Panc1 (cell line): ENCODE measurements at regions not wholly inside any gene's neighbourhood (a gene's known extent, or its start where the extent isn't known, plus 50 kb on each side); places are given as distances from the start of the nearest gene placed in this dataset.

Experiments
- ATAC-seq: fragments of 200-7000 bp; cut with Tn5 transposase; 2 replicates; pipeline ENCODE4 v1.9.1; 2020; ENCODE audit warnings: mild to moderate bottlenecking, moderate library complexity
- BruUV-seq: library from RNA; stranded (reverse); fragments of 400-500 nt; replicated peaks from 2 replicates; lab custom pipeline; 2021; lab: Mats Ljungman, UMichigan
- CTCF ChIA-PET: fragments of 300-600 bp; sonication (Branson Sonifier 250); formaldehyde crosslinking; loops from one replicate; lab custom pipeline; 2022; ENCODE audit warnings: antibody characterized with exemption; lab: Charles Lee
- POLR2A ChIA-PET: fragments of 300-600 bp; sonication (Branson Sonifier 250); formaldehyde crosslinking; loops from one replicate; lab custom pipeline; 2022; ENCODE audit warnings: antibody characterized with exemption; lab: Charles Lee
- DNase-seq: peaks from one replicate; pipeline ENCODE4 v3.0.0-alpha.2; 2010; ENCODE audit warnings: low read depth, low spot score
- H3K27ac ChIP-seq: 2 replicates; pipeline ENCODE4 v1.5.1; 2011; ENCODE audit warnings: mild to moderate bottlenecking, low read length, inconsistent platforms
- H3K27me3 ChIP-seq: fragments of 200-500 bp; sonication (Bioruptor generic); 2 replicates; pipeline ENCODE4 v1.6.0; 2014; ENCODE audit warnings: low read length, inconsistent platforms; ENCODE audit not compliant: control insufficient read depth, insufficient read depth
- H3K36me3 ChIP-seq: fragments of 200-500 bp; sonication (Bioruptor generic); 2 replicates; pipeline ENCODE4 v1.5.1; 2014; ENCODE audit warnings: inconsistent platforms, mild to moderate bottlenecking, low read length, moderate library complexity; ENCODE audit not compliant: control insufficient read depth, insufficient read depth
- H3K4me1 ChIP-seq: 2 replicates; pipeline ENCODE4 v1.5.1; 2011; ENCODE audit warnings: inconsistent platforms, mild to moderate bottlenecking, low read length, moderate library complexity; ENCODE audit not compliant: control insufficient read depth, insufficient read depth
- H3K4me3 ChIP-seq, 2 experiments: 2 replicates each; pipeline ENCODE4 v1.5.1; 2011 to 2012; ENCODE audit warnings: low read depth in 2 of 2, low read length in 2 of 2, mild to moderate bottlenecking in 2 of 2, inconsistent platforms in 1 of 2, moderate library complexity in 1 of 2
- H3K9me3 ChIP-seq: fragments of 200-500 bp; sonication (Bioruptor generic); 2 replicates; pipeline ENCODE4 v1.5.1; 2014; ENCODE audit warnings: low read depth, mild to moderate bottlenecking, inconsistent platforms, low read length, moderate library complexity; ENCODE audit not compliant: control insufficient read depth, insufficient read depth
- POLR2AphosphoS5 ChIP-seq: IDR thresholded peaks from 2 replicates; pipeline ENCODE4 v1.6.1; 2012; ENCODE audit warnings: mild to moderate bottlenecking, low read depth, low read length, moderate library complexity
- SIN3A ChIP-seq: IDR thresholded peaks from 2 replicates; pipeline ENCODE4 v1.6.1; 2012; ENCODE audit warnings: low read depth, mild to moderate bottlenecking, low read length, moderate library complexity, borderline replicate concordance; ENCODE audit not compliant: insufficient read depth
- TCF7L2 ChIP-seq: IDR thresholded peaks from 2 replicates; pipeline ENCODE4 v1.6.1; 2011; ENCODE audit warnings: mild to moderate bottlenecking, low read depth, low read length, inconsistent platforms
- in situ Hi-C: cut with HindIII; loops from 2 replicates; pipeline ENCODE4 v1.10.0; 2016; ENCODE audit warnings: low sequenced_read_pairs, low pct_unique_long_range_greater_than_20kb
- intact Hi-C: fragments of 100-400 bp; cut with micrococcal nuclease; formaldehyde crosslinking; loops from one replicate; pipeline ENCODE4 v1.10.0; 2022; ENCODE audit not compliant: unreplicated experiment
- TF ChIP-seq, protein P1 (sequence below), 2 experiments: IDR thresholded peaks; 2 replicates each; pipeline ENCODE4 v1.6.1; 2011 to 2012; ENCODE audit warnings: low read depth in 2 of 2, control low read depth in 1 of 2, low read length in 1 of 2, mild to moderate bottlenecking in 1 of 2, moderate library complexity in 1 of 2; ENCODE audit not compliant: insufficient read depth in 1 of 2
- TF ChIP-seq, protein P2 (sequence below): fragments of 450-650 bp; IDR thresholded peaks from 2 replicates; pipeline ENCODE4 v1.5.1; 2017; ENCODE audit warnings: mild to moderate bottlenecking

DNA sequence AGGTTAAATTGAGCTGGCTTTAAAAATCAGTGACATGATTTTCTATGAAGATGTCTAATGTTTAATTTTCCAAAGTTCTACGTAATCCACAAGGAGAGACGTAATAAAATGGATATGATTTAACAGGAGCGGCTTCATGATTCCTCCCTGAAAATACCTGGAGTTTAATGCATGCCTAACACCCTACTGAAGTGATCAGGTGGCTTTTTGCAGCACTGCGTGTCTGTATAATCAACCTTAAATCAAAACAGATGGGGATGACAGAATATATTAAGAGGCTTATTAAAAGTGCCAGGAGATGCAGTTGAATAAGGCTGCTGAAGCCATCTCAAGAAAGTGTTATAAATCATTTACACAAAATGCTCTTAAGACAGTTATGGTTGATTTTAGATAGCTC lies 112.4 kb upstream of the TLR3 start:
- H3K4me3 ChIP-seq, result no peak overlapping the region
- H3K9me3 ChIP-seq, result no peaks in the 10 kb centered on the region
- DNase-seq (no peak), ATAC-seq (no peak)
- ChIA-PET POLR2A (no interaction called here), CTCF (no interaction called here)
- TF ChIP-seq, protein P1, sequence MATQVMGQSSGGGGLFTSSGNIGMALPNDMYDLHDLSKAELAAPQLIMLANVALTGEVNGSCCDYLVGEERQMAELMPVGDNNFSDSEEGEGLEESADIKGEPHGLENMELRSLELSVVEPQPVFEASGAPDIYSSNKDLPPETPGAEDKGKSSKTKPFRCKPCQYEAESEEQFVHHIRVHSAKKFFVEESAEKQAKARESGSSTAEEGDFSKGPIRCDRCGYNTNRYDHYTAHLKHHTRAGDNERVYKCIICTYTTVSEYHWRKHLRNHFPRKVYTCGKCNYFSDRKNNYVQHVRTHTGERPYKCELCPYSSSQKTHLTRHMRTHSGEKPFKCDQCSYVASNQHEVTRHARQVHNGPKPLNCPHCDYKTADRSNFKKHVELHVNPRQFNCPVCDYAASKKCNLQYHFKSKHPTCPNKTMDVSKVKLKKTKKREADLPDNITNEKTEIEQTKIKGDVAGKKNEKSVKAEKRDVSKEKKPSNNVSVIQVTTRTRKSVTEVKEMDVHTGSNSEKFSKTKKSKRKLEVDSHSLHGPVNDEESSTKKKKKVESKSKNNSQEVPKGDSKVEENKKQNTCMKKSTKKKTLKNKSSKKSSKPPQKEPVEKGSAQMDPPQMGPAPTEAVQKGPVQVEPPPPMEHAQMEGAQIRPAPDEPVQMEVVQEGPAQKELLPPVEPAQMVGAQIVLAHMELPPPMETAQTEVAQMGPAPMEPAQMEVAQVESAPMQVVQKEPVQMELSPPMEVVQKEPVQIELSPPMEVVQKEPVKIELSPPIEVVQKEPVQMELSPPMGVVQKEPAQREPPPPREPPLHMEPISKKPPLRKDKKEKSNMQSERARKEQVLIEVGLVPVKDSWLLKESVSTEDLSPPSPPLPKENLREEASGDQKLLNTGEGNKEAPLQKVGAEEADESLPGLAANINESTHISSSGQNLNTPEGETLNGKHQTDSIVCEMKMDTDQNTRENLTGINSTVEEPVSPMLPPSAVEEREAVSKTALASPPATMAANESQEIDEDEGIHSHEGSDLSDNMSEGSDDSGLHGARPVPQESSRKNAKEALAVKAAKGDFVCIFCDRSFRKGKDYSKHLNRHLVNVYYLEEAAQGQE (IDR thresholded peaks at IDR 0.05; ENCODE audit: insufficient read depth in 1 of 2, low read depth in 2 of 2, low read length in 1 of 2), result no peak
- no peak for TF ChIP-seq SIN3A
- TF ChIP-seq TCF7L2, result no peak
- TF ChIP-seq POLR2AphosphoS5, result no peak
- TF ChIP-seq, protein P2, sequence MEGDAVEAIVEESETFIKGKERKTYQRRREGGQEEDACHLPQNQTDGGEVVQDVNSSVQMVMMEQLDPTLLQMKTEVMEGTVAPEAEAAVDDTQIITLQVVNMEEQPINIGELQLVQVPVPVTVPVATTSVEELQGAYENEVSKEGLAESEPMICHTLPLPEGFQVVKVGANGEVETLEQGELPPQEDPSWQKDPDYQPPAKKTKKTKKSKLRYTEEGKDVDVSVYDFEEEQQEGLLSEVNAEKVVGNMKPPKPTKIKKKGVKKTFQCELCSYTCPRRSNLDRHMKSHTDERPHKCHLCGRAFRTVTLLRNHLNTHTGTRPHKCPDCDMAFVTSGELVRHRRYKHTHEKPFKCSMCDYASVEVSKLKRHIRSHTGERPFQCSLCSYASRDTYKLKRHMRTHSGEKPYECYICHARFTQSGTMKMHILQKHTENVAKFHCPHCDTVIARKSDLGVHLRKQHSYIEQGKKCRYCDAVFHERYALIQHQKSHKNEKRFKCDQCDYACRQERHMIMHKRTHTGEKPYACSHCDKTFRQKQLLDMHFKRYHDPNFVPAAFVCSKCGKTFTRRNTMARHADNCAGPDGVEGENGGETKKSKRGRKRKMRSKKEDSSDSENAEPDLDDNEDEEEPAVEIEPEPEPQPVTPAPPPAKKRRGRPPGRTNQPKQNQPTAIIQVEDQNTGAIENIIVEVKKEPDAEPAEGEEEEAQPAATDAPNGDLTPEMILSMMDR, result no peak
- H3K27ac ChIP-seq, result no peak overlapping the region
- no peaks in the 10 kb centered on the region for H3K27me3 ChIP-seq
- intact Hi-C loops (no loop called here), in situ Hi-C loops (no loop called here)
- no TSS peak for BruUV-seq
- no peaks in the 10 kb centered on the region for H3K36me3 ChIP-seq
- no peaks in the 10 kb centered on the region for H3K4me1 ChIP-seq

DNA sequence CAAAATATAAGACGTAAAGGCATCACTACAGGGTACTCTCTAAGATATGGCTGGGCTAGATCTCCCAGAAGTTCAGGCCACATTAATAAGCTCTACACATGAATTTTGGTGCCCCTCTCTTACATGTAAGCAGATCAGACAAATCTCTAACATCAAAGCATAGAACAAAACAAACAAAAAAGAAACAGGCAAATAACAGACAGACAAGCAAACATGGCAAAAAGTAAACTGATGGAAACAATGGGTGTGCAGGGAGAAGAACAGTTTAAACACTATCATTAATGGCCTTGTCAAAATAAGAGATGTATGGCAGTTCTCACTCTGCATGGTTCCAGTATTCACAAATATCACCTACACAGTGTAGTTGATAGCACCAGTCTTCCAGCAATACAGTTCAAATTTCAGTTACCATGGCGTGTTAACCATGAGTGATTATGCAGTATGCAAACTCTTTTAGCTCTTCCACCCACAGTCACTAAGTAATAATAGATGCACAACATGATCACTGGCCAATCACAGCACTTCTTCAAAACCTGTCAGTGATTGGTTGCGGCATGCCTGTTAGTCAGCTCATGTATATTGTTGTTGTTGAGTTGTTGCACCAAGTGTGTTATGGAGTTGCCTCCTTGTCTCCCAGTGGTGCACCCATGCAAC lies 110.7 kb upstream of the TLR3 start:
- ChIA-PET POLR2A (no interaction called here), CTCF (no interaction called here)
- in situ Hi-C loops, result no loop called here
- no peak for DNase-seq
- H3K4me1 ChIP-seq, result no peaks in the 10 kb centered on the region
- H3K4me3 ChIP-seq, result no peak overlapping the region
- no peak for ATAC-seq
- no peaks in the 10 kb centered on the region for H3K36me3 ChIP-seq
- H3K27me3 ChIP-seq, result no peaks in the 10 kb centered on the region
- intact Hi-C loops, result no loop called here
- H3K9me3 ChIP-seq, result no peaks in the 10 kb centered on the region
- BruUV-seq, result no TSS peak
- H3K27ac ChIP-seq, result no peak overlapping the region
- TF ChIP-seq POLR2AphosphoS5 (no peak), SIN3A (no peak)
